Stimulated activated CD4-positive, alpha-beta T cell treated with anti-CD3 and anti-CD28 coated beads, Interleukin-1b, Interleukin-23, amount 100 ng/mL, for 4 hours (primary cell): ENCODE measurements at regions not wholly inside any gene's neighbourhood (a gene's known extent, or its start where the extent isn't known, plus 50 kb on each side); places are given as distances from the start of the nearest gene placed in this dataset.

Experiments
- DNase-seq, 2 donors: peaks; one replicate each; pipeline ENCODE4 v3.0.0-alpha.2; 2020; ENCODE audit warnings: low read depth in 2 of 2

GRCh38 chr14:61893371-61893940, 131.2 kb downstream of the SNAPC1 start:
- DNase-seq, result no peak

GRCh38 chr14:61894452-61895077, 132.3 kb downstream of the SNAPC1 start:
- peak; percentile 24 to 47 for DNase-seq

DNA sequence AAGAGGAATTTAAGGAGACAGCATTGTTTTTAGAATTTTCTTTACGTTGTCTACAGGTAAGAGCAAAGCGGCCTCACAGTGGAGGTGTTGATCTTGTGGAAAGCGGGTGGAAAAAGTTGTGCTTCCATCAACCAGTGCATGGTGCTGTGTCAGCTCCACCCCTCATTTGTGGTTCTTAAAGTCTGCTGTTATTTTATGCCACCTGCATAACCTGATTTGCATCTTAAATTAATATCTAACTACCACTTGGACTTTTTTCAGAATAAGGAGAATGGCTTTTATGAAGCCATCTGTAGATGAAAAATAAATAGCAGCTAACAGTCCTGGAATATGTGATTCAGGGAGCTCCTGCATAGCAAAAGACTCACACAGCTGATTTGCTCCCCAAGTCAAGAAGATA, 135.1 kb downstream of the SNAPC1 start:
- no peak for DNase-seq

DNA sequence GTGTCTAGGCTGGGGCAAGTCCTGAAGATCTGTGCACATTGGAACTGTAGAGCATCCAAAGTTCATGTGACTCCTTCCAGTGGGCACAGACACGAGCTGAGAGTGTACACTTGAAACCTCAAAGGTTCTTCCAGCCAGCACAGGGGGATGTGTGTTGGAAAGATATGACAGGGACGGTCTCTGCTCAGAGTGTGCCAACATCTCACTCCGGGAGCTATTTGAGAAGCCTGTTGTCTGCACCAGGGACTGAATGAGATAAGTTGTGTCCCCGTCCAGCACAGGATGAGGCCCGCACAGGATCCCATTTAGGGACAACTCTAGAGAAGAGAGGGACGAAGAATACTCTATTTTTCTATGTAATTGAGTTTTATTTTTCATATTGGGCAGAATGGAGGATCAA, 136.3 kb downstream of the SNAPC1 start:
- no peak for DNase-seq

GRCh38 chr14:61899497-61899896, 137.3 kb downstream of the SNAPC1 start:
- no peak for DNase-seq

GRCh38 chr14:61904946-61905345, 142.7 kb downstream of the SNAPC1 start:
- no peak for DNase-seq

GRCh38 chr14:61911574-61911973, 149.4 kb downstream of the SNAPC1 start:
- DNase-seq, result no peak

- no peak for DNase-seq
Observed at GRCh38 chr14:61918998-61919397, 156.8 kb downstream of the SNAPC1 start.

DNA sequence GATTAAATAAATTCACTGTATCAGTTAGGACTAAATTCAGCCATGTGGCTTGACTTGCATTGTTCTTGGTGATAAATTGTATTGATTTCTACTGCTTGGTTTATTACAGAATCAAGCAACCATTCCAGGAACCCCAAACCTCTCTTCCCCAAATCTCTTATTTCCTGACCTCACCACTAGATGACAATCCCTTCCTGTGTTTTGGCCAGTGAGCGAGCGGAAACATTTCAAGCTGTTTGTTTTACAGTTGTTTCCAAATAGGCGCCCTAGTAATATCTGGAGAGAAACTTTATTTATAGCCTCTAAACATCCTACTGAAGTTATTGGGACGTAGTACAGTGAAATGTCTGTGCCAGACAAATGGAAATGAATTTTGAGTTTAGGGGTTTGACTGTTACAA, 161.1 kb downstream of the SNAPC1 start:
- no peak for DNase-seq

DNA sequence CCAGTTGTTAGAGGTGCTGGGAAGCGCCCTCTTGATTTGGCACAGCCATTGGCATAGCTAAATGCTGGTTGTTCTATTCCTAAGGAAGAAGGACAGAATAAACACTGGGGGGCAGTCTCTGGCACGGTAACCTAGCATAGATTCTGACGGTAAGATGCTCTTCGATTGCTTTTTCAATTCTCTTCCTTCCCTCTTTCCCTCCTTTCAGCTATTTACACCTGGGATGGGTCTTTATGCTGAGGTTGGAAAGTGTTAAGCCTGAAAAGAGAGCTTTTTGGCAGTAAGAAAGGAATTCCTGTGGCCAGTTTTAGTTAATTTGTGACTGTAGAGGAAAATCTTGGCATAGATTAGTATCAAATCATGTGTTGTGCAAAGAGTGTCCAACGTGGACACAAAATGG, 162.8 kb downstream of the SNAPC1 start:
- no peak for DNase-seq

DNA sequence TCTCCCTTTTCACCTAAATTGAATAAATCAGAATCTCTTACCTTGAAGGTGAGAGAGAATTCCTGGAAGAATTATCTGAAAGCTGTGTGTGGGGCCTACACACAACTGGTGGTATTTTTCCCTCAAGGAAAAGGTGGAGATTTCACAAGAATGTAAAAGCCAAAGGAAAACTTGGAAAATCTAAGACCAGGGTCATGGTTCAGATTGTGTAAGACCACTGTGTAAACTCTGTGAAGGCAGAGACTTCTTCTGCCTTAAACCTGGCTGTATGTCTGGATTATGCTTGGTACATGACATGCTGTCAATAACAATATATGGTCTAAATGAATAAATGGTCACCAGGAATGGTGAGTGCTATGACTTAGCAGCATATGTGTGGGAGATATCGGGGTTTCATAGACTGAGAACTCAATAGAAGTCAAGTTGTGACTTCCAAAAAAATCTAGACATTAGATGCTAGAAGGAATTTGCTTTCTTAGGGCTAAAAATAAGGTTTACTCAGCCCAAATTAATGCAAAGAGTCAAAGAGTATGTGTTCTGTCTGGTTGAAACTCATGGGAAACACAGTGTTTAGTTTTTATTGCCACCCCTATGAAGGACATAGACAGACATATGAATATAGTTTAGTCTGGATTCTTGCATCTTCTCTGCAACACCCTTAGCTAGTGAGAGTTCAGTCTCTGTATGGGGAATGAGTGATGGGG, 163.7 kb downstream of the SNAPC1 start:
- DNase-seq, result no peak

DNA sequence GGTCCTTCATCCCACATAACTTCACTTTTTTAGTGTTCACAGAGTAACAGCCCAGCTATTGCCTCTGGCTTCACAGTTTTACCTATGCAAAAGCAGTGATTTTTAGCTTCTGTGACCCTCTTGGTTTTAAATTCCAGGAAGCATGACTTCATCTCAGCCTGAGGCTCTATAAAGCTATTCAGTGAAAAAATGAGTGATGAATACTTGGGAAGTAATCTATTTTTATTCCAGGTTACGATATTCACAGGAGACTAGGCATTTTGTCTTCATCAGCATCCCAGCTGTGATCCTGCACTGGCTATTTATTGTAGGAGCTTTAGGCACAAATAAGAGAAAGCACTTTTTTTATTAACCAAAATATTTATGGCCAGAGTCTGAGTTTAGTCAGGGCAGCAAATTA, 164.8 kb downstream of the SNAPC1 start:
- DNase-seq, result no peak

DNA sequence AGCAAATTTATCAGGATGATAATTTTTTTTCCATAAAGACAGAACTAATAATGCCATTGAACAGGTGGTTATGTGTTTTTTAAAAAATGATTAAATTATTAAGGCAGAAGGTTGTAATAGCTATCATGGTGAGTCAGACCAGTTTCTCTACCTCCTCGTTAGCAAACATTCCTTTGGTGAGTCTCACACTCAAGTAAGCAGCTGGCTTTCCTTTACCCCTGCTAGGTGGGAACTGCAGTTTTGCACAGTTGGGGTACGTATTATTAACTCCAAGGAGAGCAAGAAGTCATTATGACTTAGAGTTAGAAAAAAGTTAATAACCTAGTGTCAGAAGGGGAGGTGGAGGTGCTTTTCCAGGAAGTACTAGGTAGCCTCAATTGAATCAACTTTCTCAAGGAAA, 165.3 kb downstream of the SNAPC1 start:
- no peak for DNase-seq

DNA sequence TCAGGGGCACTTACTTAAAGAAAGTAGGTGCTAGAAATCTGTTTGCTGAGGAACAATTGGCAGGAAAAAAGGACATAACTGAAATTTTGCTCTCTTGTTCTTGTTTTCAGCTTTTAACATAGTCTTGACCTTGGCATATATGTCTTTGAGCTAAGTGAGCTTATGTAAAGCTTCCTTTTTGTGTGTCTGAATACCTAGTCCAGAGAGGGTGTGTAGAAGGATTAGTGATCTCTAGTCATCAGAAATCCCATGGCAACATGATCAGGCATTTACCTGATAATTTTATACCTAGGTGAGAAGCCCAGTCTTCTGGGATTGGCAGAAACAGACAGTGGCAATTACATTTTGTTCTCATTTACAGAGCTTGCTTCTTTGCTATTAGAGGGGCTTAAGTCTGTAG, 166.1 kb downstream of the SNAPC1 start:
- no peak for DNase-seq

- no peak for DNase-seq
Observed at GRCh38 chr14:61928701-61929100, 166.5 kb downstream of the SNAPC1 start.

DNA sequence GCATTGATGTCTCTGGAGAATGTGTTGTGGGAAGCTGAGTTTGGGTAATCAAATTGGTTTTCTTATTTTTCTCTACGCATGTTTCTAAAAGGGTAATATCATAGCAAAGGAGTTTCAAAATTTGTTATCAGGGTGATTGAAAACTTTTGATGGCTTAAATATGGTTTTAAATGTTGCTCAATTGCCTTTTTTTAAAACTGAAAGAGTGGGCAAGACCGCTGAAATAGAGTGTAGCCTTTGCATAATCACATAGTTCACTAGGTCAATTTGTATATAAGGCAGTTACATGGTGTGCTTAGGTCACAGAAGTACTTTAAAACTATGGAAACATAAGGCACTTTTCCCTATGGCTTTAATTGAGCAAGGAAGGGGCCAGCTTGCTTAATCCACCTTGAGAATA, 167.4 kb downstream of the SNAPC1 start:
- DNase-seq, result no peak

- DNase-seq, result no peak
Observed at GRCh38 chr14:61930101-61930857, 168.1 kb downstream of the SNAPC1 start.

DNA sequence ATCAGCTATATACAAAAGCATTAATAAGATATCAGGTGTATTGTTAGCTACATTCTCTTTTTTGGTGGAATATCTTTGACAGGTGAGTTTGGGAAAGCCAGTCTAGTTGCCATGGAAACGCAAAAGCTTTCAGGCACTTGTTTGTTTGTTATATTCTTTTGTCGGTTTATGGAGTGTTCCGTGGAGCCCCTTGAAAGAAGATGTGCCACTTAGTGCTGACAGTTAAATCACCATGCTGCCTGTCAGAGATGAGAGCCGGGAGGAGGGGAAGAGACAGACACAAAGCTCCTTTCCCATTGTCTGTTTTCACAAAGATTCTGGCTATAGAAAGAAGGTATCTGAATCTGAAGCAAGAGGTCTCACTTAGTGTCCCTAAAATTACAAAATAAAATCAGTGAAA, 170.8 kb downstream of the SNAPC1 start:
- DNase-seq, result no peak

GRCh38 chr14:61934385-61934784, 172.2 kb downstream of the SNAPC1 start:
- no peak for DNase-seq

- no peak for DNase-seq
Observed at GRCh38 chr14:61939776-61940175, 177.6 kb downstream of the SNAPC1 start.

DNA sequence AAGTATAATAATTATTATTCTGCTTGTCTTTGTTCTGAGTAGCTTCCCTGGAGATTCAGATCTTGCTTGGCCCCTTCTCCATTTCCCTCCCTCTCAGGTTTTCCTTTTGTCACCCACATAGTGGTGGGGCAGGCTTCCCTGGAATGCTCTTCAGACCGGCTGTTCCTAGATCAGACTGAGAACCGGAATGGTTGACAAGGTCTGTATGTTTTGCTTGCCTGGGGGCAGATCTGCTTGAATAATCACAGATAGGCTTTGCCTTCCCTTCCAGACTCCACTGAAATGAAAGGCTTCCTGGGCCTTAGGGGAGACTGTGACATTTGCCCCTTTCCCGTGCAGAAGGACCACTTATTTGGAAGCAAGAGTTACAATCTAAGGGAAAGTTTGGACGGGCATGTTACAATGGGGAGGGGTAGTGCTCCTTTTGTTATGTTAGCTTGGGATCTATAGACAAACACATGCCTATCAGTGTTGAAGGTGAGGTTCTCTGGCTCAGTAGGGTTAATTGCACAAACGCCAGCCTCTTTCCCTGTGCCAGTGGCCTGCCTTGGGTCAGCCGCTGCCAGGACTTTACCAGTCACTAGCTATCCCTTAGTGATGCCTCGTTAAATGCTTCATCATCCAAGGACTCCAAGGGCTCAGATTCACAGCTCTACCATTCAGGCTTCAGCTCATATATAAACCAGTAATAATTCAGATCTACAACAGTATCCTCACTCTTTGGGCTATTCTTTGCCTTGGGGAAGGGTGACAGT, 178.6 kb downstream of the SNAPC1 start:
- DNase-seq, result no peak
